PC-9 (cell line): ENCODE measurements at regions not wholly inside any gene's neighbourhood (a gene's known extent, or its start where the extent isn't known, plus 50 kb on each side); places are given as distances from the start of the nearest gene placed in this dataset.

Experiments
- CTCF ChIP-seq: fragments of 200-600 bp; sonication (generic); conservative IDR thresholded peaks from 2 replicates; pipeline ENCODE4 v1.6.1; 2017; ENCODE audit warnings: mixed run types, antibody characterized with exemption, mild to moderate bottlenecking, moderate library complexity
- EZH2 ChIP-seq: fragments of 200-600 bp; sonication (generic); IDR thresholded peaks from 2 replicates; pipeline ENCODE4 v1.8.0; 2017; ENCODE audit warnings: antibody characterized with exemption, low read depth

- TF ChIP-seq CTCF (no peak), EZH2 (no peak)
These were observed 57.3 kb upstream of the WWC1 start for GRCh38 chr5:168234133-168234532.
